ENCODE measurements at regions not wholly inside any gene's neighbourhood (a gene's known extent, or its start where the extent isn't known, plus 50 kb on each side); places are given as distances from the start of the nearest gene placed in this dataset.

DNA sequence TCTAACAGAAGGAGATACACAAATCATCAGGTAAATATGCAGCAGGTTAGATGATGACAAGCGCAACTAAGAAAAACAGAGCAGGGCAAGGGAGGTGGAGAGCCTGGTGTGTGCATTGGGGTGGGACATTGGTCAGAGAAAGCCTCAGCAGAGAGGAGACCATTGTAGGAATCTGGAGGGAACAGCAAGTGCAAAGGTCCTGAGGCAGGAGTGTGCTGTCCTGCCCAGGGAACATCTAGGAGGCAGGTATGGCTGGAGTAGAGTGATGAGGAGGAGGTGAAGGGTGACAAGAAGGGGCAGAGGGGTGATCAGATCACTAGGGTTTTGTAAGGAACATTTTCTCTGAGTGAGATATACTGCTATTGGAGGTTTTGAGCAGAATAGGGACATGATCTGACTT, 90.1 kb downstream of the NCR2 start:
- no peaks in the 10 kb centered on the region for H3K9me3 ChIP-seq (ENCODE audit: control insufficient read depth, insufficient read depth, low read depth, low read length)
- H3K4me1 ChIP-seq (ENCODE audit: control insufficient read depth, insufficient read depth, low read length): peaks cover 6% of the 10 kb centered on the region; the same call in 1 of the 2 replicates
- ChIA-PET POLR2A (no interaction called here), CTCF (interaction anchor here (0.5 to 9.2 kb wide), 50 partner anchors 12 to 876 kb away, joined by 3 to 118 read pairs (median 5); no protein-coding TSS in a partner anchor)
- 0 out of 2 replicates have a peak, but pooled peaks have one; percentile 22 for TF ChIP-seq GLI4 (tag by site-specific recombination; IDR thresholded peaks at IDR 0.05)
- no peak for TF ChIP-seq ZFP3 (tag by site-specific recombination; IDR thresholded peaks at IDR 0.05; ENCODE audit: low read depth)
- TF ChIP-seq, protein P1, sequence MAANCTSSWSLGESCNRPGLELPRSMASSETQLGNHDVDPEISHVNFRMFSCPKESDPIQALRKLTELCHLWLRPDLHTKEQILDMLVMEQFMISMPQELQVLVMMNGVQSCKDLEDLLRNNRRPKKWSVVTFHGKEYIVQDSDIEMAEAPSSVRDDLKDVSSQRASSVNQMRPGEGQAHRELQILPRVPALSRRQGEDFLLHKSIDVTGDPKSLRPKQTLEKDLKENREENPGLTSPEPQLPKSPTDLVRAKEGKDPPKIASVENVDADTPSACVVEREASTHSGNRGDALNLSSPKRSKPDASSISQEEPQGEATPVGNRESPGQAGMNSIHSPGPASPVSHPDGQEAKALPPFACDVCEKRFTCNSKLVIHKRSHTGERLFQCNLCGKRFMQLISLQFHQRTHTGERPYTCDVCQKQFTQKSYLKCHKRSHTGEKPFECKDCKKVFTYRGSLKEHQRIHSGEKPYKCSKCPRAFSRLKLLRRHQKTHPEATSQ (tag by site-specific recombination; IDR thresholded peaks at IDR 0.05): 0 out of 2 replicates have a peak, but pooled peaks have one; percentile 56
- TF ChIP-seq ZNF623 (tag by site-specific recombination; IDR thresholded peaks at IDR 0.05): peak; percentile 99
- TF ChIP-seq, protein P2, sequence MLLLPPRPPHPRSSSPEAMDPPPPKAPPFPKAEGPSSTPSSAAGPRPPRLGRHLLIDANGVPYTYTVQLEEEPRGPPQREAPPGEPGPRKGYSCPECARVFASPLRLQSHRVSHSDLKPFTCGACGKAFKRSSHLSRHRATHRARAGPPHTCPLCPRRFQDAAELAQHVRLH (tag by site-specific recombination; IDR thresholded peaks at IDR 0.05): peak; percentile 75
- H3K36me3 ChIP-seq (ENCODE audit: control insufficient read depth in 2 of 2, insufficient read depth in 1 of 2, low read length in 2 of 2): no peaks in the 10 kb centered on the region
- no peak overlapping the region for H3K27ac ChIP-seq (ENCODE audit: extremely low read depth, low read depth, low read length)
- no peak overlapping the region for H3K4me3 ChIP-seq (ENCODE audit: low read depth, low read length)

DNA sequence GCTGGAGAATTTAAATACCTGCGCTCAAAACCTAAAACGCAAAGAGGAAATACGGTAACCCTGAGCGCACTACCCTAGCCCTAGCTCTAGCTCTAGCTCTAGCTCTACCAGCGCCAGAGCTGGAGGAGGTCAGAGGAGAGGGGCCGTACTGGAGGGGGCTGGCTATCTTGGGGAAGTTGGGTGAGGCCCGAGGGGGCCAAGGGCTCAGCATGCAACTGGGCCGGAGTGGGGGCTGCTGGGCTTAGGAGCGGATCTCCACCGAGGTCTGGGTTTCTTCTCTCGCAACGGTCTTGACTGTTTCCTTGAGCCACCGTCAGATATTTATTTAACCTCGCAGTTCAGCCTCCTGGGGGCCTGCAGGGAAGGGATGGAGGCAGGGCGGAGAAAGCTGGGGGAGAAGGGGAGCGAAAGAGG, 91.0 kb downstream of the NCR2 start:
- ChIA-PET CTCF (interaction anchor here (0.5 to 9.2 kb wide), 14 partner anchors 9 to 221 kb away, joined by 3 to 118 read pairs (median 4); no protein-coding TSS in a partner anchor), POLR2A (no interaction called here)
- TF ChIP-seq, protein P3, sequence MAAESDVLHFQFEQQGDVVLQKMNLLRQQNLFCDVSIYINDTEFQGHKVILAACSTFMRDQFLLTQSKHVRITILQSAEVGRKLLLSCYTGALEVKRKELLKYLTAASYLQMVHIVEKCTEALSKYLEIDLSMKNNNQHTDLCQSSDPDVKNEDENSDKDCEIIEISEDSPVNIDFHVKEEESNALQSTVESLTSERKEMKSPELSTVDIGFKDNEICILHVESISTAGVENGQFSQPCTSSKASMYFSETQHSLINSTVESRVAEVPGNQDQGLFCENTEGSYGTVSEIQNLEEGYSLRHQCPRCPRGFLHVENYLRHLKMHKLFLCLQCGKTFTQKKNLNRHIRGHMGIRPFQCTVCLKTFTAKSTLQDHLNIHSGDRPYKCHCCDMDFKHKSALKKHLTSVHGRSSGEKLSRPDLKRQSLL (tag by site-specific recombination; IDR thresholded peaks at IDR 0.05): peak; percentile 88; the same call in 1 of the 2 replicates
- no peak for TF ChIP-seq ZNF19 (tag by site-specific recombination; IDR thresholded peaks at IDR 0.05; ENCODE audit: low read depth)
- no peak for TF ChIP-seq ZNF837 (tag by site-specific recombination; IDR thresholded peaks at IDR 0.05)
- no peak for TF ChIP-seq ZNF146 (tag by site-specific recombination; IDR thresholded peaks at IDR 0.05)
- TF ChIP-seq, protein P4, sequence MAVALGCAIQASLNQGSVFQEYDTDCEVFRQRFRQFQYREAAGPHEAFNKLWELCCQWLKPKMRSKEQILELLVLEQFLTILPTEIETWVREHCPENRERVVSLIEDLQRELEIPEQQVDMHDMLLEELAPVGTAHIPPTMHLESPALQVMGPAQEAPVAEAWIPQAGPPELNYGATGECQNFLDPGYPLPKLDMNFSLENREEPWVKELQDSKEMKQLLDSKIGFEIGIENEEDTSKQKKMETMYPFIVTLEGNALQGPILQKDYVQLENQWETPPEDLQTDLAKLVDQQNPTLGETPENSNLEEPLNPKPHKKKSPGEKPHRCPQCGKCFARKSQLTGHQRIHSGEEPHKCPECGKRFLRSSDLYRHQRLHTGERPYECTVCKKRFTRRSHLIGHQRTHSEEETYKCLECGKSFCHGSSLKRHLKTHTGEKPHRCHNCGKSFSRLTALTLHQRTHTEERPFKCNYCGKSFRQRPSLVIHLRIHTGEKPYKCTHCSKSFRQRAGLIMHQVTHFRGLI (tag by site-specific recombination; IDR thresholded peaks at IDR 0.05): no peak
- TF ChIP-seq ZIC2 (tag by site-specific recombination; IDR thresholded peaks at IDR 0.05): peak; percentile 13; the same call in 1 of the 2 replicates
- TF ChIP-seq ZBTB20 (tag by site-specific recombination; IDR thresholded peaks at IDR 0.05): peak; percentile 30; the same call in 1 of the 2 replicates
- TF ChIP-seq ZNF626 (tag by site-specific recombination; IDR thresholded peaks at IDR 0.05): no peak
- TF ChIP-seq ZNF354C (tag by site-specific recombination; IDR thresholded peaks at IDR 0.05; ENCODE audit: borderline replicate concordance, low read depth): no peak
- H3K4me1 ChIP-seq (ENCODE audit: control insufficient read depth, insufficient read depth, low read length): peaks cover 12% of the 10 kb centered on the region
- H3K36me3 ChIP-seq (ENCODE audit: control insufficient read depth in 2 of 2, insufficient read depth in 1 of 2, low read length in 2 of 2): no peaks in the 10 kb centered on the region
- H3K4me3 ChIP-seq (ENCODE audit: low read depth, low read length): no peak overlapping the region
- H3K9me3 ChIP-seq (ENCODE audit: control insufficient read depth, insufficient read depth, low read depth, low read length): no peaks in the 10 kb centered on the region
- H3K27ac ChIP-seq (ENCODE audit: extremely low read depth, low read depth, low read length): no peak overlapping the region

DNA sequence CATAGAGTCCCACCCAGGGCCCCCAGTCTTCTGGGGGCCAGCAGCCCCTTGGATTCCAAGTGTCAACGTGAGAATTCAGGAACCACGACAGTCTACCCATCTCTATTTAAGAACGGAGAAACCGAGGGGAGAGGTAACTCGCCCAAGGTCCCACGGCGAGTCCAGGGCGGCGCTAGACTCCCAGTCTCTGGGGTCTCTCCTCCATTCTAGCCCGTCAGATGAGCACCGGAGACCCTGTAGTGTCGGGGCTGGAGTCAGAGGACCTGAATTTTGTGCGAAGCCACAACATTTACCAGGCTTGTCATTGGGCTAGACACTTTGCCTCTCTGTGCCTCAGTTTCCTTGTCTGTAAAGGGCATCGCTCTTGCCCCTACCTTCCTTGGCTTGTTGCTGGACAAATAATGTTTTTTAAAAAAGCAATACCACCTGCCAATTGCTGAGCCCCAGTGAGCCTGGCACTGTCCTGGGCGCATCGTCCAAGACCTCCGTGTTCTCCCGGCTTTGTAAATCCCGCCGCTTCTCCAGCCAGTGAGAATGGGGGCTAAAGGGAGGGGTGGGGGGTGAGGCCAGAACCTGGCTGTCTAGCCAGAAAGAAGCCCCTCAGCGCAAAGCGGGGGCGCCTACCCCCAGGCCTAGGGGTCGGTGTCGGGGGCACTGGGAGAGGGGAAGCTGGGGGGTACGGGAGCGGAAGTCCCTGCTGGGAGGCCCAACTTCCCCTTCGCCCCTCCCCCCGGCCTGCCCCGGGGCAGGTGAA, 91.7 kb downstream of the NCR2 start:
- peaks cover 12% of the 10 kb centered on the region for H3K4me1 ChIP-seq (ENCODE audit: control insufficient read depth, insufficient read depth, low read length)
- ChIA-PET CTCF (interaction anchor here (0.7 to 9.2 kb wide), 5 partner anchors 18 to 175 kb away, joined by 3 to 118 read pairs (median 66); no protein-coding TSS in a partner anchor), POLR2A (no interaction called here)
- no peak overlapping the region for H3K4me3 ChIP-seq (ENCODE audit: low read depth, low read length)
- H3K9me3 ChIP-seq (ENCODE audit: control insufficient read depth, insufficient read depth, low read depth, low read length): no peaks in the 10 kb centered on the region
- H3K27ac ChIP-seq (ENCODE audit: extremely low read depth, low read depth, low read length): no peak overlapping the region
- TF ChIP-seq ZNF561 (tag by site-specific recombination; IDR thresholded peaks at IDR 0.05; ENCODE audit: borderline replicate concordance) (no peak), ZNF747 (tag by site-specific recombination; IDR thresholded peaks at IDR 0.05) (no peak), ZNF416 (tag by site-specific recombination; IDR thresholded peaks at IDR 0.05) (no peak), ZNF211 (tag by site-specific recombination; IDR thresholded peaks at IDR 0.05; ENCODE audit: low read depth) (no peak), ZNF114 (tag by site-specific recombination; IDR thresholded peaks at IDR 0.05) (no peak)
- TF ChIP-seq, protein P5, sequence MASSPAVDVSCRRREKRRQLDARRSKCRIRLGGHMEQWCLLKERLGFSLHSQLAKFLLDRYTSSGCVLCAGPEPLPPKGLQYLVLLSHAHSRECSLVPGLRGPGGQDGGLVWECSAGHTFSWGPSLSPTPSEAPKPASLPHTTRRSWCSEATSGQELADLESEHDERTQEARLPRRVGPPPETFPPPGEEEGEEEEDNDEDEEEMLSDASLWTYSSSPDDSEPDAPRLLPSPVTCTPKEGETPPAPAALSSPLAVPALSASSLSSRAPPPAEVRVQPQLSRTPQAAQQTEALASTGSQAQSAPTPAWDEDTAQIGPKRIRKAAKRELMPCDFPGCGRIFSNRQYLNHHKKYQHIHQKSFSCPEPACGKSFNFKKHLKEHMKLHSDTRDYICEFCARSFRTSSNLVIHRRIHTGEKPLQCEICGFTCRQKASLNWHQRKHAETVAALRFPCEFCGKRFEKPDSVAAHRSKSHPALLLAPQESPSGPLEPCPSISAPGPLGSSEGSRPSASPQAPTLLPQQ (tag by site-specific recombination; IDR thresholded peaks at IDR 0.05): no peak
- TF ChIP-seq, protein P6, sequence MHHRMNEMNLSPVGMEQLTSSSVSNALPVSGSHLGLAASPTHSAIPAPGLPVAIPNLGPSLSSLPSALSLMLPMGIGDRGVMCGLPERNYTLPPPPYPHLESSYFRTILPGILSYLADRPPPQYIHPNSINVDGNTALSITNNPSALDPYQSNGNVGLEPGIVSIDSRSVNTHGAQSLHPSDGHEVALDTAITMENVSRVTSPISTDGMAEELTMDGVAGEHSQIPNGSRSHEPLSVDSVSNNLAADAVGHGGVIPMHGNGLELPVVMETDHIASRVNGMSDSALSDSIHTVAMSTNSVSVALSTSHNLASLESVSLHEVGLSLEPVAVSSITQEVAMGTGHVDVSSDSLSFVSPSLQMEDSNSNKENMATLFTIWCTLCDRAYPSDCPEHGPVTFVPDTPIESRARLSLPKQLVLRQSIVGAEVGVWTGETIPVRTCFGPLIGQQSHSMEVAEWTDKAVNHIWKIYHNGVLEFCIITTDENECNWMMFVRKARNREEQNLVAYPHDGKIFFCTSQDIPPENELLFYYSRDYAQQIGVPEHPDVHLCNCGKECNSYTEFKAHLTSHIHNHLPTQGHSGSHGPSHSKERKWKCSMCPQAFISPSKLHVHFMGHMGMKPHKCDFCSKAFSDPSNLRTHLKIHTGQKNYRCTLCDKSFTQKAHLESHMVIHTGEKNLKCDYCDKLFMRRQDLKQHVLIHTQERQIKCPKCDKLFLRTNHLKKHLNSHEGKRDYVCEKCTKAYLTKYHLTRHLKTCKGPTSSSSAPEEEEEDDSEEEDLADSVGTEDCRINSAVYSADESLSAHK (tag by site-specific recombination; IDR thresholded peaks at IDR 0.05): no peak
- no peaks in the 10 kb centered on the region for H3K36me3 ChIP-seq (ENCODE audit: control insufficient read depth in 2 of 2, insufficient read depth in 1 of 2, low read length in 2 of 2)
